K562 (cell line): ENCODE measurements at regions not wholly inside any gene's neighbourhood (a gene's known extent, or its start where the extent isn't known, plus 50 kb on each side); places are given as distances from the start of the nearest gene placed in this dataset.

Source experiments
- EP300 ChIP-seq: IDR thresholded peaks from 2 replicates; pipeline ENCODE4 v1.6.1; 2012; ENCODE audit warnings: low read length, improper control_type of control experiment
- SMARCA5 ChIP-seq: fragments of 450-650 bp; IDR thresholded peaks from 2 replicates; pipeline ENCODE4 v1.6.1; 2016
- ZC3H4 ChIP-seq: sonication (generic); formaldehyde crosslinking; IDR thresholded peaks from 2 replicates; pipeline ENCODE4 v1.9.0; 2021; ENCODE audit warnings: missing genetic modification reagents, borderline replicate concordance

DNA sequence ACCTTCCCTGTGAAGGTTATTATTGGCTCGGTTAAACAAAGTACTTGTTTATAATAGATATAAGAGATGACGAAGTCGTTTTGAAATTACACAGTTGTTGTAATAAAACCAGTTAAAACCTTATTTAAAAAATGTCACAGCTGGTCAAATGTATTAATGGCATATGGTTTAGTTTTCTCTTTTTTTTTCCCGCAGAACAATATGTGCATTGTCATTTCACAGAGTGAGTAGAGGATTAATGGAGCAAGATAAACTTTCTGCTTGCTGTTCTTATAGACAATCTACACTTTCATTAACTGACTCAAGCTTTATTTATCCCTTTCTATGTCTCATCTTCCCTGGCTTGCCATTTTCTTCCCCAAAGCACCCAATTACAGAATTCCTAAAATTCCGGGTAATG, 404.3 kb upstream of the NPVF start:
- no peak for TF ChIP-seq SMARCA5
- no peak for TF ChIP-seq EP300
- TF ChIP-seq ZC3H4 = no peak
